CD4-positive, alpha-beta memory T cell (primary cell): ENCODE measurements at regions not wholly inside any gene's neighbourhood (a gene's known extent, or its start where the extent isn't known, plus 50 kb on each side); places are given as distances from the start of the nearest gene placed in this dataset.

Experiments
- CTCF ChIA-PET: fragments of 350-600 bp; sonication (Branson Sonifier 250); formaldehyde crosslinking; loops from one replicate; lab custom pipeline; 2021; ENCODE audit warnings: inconsistent platforms; ENCODE audit not compliant: partially characterized antibody; lab: Charles Lee
- POLR2A ChIA-PET: fragments of 350-600 bp; sonication (Branson Sonifier 250); formaldehyde crosslinking; loops from one replicate; lab custom pipeline; 2021; ENCODE audit not compliant: partially characterized antibody; lab: Charles Lee
- DNase-seq, 5 donors: peaks; one replicate each; pipeline versions ENCODE4 v3.0.0 to v3.0.0-alpha.2; 2020 to 2022; ENCODE audit warnings: mixed read lengths in 1 of 5
- H3K27ac ChIP-seq: one replicate; pipeline ENCODE4 v1.7.0; 2013; ENCODE audit warnings: low read depth, low read length
- H3K27me3 ChIP-seq: 2 replicates; pipeline ENCODE4 v1.7.0; 2013; ENCODE audit warnings: mild to moderate bottlenecking, low read length, moderate library complexity; ENCODE audit not compliant: insufficient read depth
- H3K36me3 ChIP-seq: 2 replicates; pipeline ENCODE4 v1.7.0; 2013; ENCODE audit warnings: mild to moderate bottlenecking, low read length, moderate library complexity; ENCODE audit not compliant: insufficient read depth
- H3K4me1 ChIP-seq: 2 replicates; pipeline ENCODE4 v1.7.0; 2013; ENCODE audit warnings: mild to moderate bottlenecking, low read length, moderate library complexity; ENCODE audit not compliant: insufficient read depth
- H3K4me3 ChIP-seq, 2 donors: one replicate each; pipeline ENCODE4 v1.7.0; 2013; ENCODE audit warnings: low read length in 2 of 2, mild to moderate bottlenecking in 1 of 2
- H3K9me3 ChIP-seq, 2 donors: one replicate each; pipeline ENCODE4 v1.7.0; 2013; ENCODE audit warnings: low read length in 2 of 2, control low read depth in 1 of 2; ENCODE audit not compliant: control insufficient read depth in 1 of 2
- H3K27ac Mint-ChIP-seq, 7 donors: one replicate each; pipeline ENCODE4 v1.8.0; 2020 to 2021; ENCODE audit warnings: mixed read lengths in 7 of 7, mild to moderate bottlenecking in 6 of 7, inconsistent platforms in 3 of 7, moderate library complexity in 3 of 7
- H3K27me3 Mint-ChIP-seq, 2 donors: one replicate each; pipeline ENCODE4 v1.8.0; 2020 to 2021; ENCODE audit warnings: mixed read lengths in 2 of 2
- H3K36me3 Mint-ChIP-seq, 2 donors: one replicate each; pipeline ENCODE4 v1.8.0; 2020 to 2021; ENCODE audit warnings: mixed read lengths in 2 of 2, inconsistent platforms in 1 of 2, mild to moderate bottlenecking in 1 of 2
- H3K4me1 Mint-ChIP-seq, 4 donors: one replicate each; pipeline ENCODE4 v1.8.0; 2020 to 2021; ENCODE audit warnings: mixed read lengths in 4 of 4, mild to moderate bottlenecking in 1 of 4
- H3K4me3 Mint-ChIP-seq, 8 donors: one replicate each; pipeline ENCODE4 v1.8.0; 2020 to 2021; ENCODE audit warnings: mixed read lengths in 8 of 8, mild to moderate bottlenecking in 7 of 8, moderate library complexity in 6 of 8, inconsistent platforms in 3 of 8
- H3K9me3 Mint-ChIP-seq, 8 donors: one replicate each; pipeline ENCODE4 v1.8.0; 2020 to 2021; ENCODE audit warnings: mixed read lengths in 8 of 8, mild to moderate bottlenecking in 5 of 8, inconsistent platforms in 3 of 8, moderate library complexity in 1 of 8
- intact Hi-C: fragments of 100-400 bp; cut with micrococcal nuclease; formaldehyde crosslinking; loops from one replicate; pipeline ENCODE4 v1.15.1; 2023

DNA sequence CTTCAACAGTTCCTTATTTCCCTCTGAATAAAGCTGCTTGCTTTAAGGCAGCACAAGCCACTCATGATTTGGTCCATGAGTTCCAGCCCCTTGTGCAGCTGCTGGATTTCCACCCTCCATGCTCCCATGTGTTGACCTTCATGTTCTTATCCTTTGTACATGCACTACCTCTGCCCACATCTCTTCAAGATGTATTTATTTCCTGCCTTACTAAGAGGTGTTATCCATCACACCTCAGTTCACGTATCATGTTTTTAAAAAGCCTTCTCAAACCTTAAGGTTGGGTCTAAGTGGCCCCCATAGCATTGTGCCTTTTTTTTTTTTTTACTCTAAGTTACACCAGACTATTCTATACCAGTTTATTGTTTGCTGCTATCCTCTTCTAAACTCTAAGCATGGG lies 107.7 kb downstream of the SIPA1L2 start:
- Mint-ChIP-seq H3K4me1 (peaks cover 6 to 12% (median 6%) of the 10 kb centered on the region in 4 donors), H3K27ac (no peak overlapping the region), H3K27me3 (peaks cover 0 to 5% of the 10 kb centered on the region in 2 donors), H3K4me3 (no peak overlapping the region), H3K36me3 (no peaks in the 10 kb centered on the region), H3K9me3 (peaks cover 0 to 2% (median 0%) of the 10 kb centered on the region in 8 donors)
- no peaks in the 10 kb centered on the region for H3K27me3 ChIP-seq
- H3K27ac ChIP-seq: no peak overlapping the region
- no peaks in the 10 kb centered on the region for H3K4me1 ChIP-seq
- DNase-seq: no peak
- ChIA-PET CTCF (no interaction called here), POLR2A (no interaction called here)
- H3K9me3 ChIP-seq: no peaks in the 10 kb centered on the region
- intact Hi-C loops: no loop called here
- no peak overlapping the region for H3K4me3 ChIP-seq
- no peaks in the 10 kb centered on the region for H3K36me3 ChIP-seq

DNA sequence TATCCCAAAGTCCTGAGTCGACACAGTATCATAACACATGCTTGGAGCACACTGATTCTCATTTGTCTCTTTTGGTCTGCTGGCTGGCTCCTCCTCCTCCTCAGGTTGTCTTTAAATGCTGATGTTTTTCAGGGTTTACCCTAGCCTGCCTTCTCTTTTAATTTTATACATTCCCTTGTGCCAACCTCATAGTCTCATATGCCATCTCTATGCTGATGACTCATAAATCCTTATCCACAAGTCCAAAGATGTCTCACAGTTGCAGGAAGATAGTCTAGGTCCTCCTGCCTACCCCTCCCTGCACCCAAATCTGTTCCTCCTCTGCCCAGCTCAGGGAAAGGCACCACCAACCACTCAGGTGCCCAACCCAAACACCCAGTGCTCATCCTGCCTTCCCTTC lies 108.3 kb downstream of the SIPA1L2 start:
- Mint-ChIP-seq H3K9me3 (peaks cover 0 to 2% (median 0%) of the 10 kb centered on the region in 8 donors), H3K4me3 (no peak overlapping the region), H3K36me3 (no peaks in the 10 kb centered on the region), H3K4me1 (peaks cover 2 to 7% (median 6%) of the 10 kb centered on the region in 4 donors), H3K27ac (peak overlapping the region in 1 of 7 donors; percentile 24), H3K27me3 (peaks cover 0 to 5% of the 10 kb centered on the region in 2 donors)
- Histone ChIP-seq H3K4me3 (no peak overlapping the region), H3K27ac (no peak overlapping the region), H3K36me3 (no peaks in the 10 kb centered on the region), H3K27me3 (no peaks in the 10 kb centered on the region), H3K9me3 (no peaks in the 10 kb centered on the region), H3K4me1 (no peaks in the 10 kb centered on the region)
- intact Hi-C loops: no loop called here
- POLR2A ChIA-PET: no interaction called here
- DNase-seq: no peak
- CTCF ChIA-PET: no interaction called here

DNA sequence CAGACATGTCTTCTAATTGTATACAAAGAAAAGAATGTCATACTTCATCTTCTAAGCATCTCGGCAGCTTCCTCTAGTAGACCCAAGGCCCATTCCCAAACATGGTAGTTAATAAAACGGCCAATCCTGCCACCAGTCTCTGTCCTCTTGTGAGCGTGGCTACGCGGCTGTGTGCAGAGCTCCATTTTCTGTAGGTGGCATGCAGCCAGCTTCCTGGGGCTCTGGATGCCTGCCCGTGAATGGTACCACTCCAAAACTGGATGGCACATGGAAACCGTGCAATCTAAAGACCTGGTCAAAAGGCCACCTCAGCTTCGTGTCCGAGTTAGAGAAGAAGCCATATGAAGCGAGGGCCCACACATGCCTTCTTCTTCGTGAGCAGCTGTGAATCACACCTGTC lies 110.7 kb downstream of the SIPA1L2 start:
- H3K27ac Mint-ChIP-seq: peak overlapping the region in 1 of 7 donors; percentile 36
- Histone ChIP-seq H3K9me3 (no peaks in the 10 kb centered on the region), H3K36me3 (no peaks in the 10 kb centered on the region), H3K4me3 (no peak overlapping the region), H3K27me3 (no peaks in the 10 kb centered on the region), H3K27ac (no peak overlapping the region), H3K4me1 (no peaks in the 10 kb centered on the region)
- H3K36me3 Mint-ChIP-seq: peaks cover 0 to 4% of the 10 kb centered on the region in 2 donors
- peaks cover 3 to 7% of the 10 kb centered on the region in 2 donors for H3K27me3 Mint-ChIP-seq
- H3K9me3 Mint-ChIP-seq: no peaks in the 10 kb centered on the region
- DNase-seq: no peak
- peaks cover 0 to 7% (median 5%) of the 10 kb centered on the region in 4 donors for H3K4me1 Mint-ChIP-seq
- no peak overlapping the region for H3K4me3 Mint-ChIP-seq
- POLR2A ChIA-PET: no interaction called here
- intact Hi-C loops: no loop called here
- CTCF ChIA-PET: interaction anchor here (1.5 kb wide), 1 partner anchor 11 kb away, joined by 4 read pairs; no protein-coding TSS in a partner anchor

DNA sequence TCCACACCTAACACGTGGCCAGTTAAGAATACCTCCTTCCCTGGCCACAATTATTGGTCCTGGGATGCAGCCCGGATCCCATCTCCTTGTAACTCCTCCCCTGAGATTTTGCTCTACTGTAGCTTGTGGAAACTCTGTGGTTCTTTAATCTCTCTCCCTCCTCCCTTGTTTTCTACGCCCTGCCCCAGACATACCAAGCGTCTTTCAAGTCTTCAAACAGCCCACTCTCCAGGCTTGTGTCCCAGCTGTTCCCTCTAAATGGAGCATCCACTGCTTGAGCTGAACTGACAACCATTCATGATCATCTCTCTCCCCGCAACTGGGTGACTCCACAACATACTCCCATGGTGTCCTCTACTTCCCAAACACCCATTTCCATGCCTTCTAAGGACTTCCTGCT lies 111.6 kb downstream of the SIPA1L2 start:
- Mint-ChIP-seq H3K27ac (no peak overlapping the region), H3K4me1 (peaks cover 0 to 7% (median 3%) of the 10 kb centered on the region in 4 donors), H3K36me3 (peaks cover 0 to 4% of the 10 kb centered on the region in 2 donors), H3K9me3 (no peaks in the 10 kb centered on the region), H3K27me3 (peaks cover 3 to 7% of the 10 kb centered on the region in 2 donors), H3K4me3 (no peak overlapping the region)
- Histone ChIP-seq H3K9me3 (no peaks in the 10 kb centered on the region), H3K36me3 (no peaks in the 10 kb centered on the region), H3K4me3 (no peak overlapping the region), H3K27ac (no peak overlapping the region), H3K27me3 (no peaks in the 10 kb centered on the region), H3K4me1 (no peaks in the 10 kb centered on the region)
- ChIA-PET CTCF (interaction anchor here (1.5 kb wide), 1 partner anchor 10 kb away, joined by 4 read pairs; no protein-coding TSS in a partner anchor), POLR2A (no interaction called here)
- intact Hi-C loops: no loop called here
- DNase-seq: no peak

DNA sequence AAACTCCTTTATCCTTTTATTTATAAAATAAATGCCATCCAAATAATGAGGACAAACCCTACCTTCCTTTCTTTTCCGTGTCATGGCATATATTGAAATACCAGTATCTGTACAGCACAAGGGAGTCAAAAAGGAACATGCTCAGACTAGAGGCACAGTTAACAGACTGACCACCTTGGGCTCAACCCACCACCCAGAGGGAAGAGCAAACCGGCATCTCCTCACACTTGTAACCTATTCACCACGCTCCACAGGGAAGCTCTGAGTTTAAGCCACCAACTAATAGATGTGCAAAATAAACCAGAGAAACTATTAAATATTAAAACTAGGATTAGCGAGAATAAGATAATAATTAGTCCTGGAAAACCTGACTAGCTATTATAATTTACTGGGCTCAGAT lies 112.7 kb downstream of the SIPA1L2 start:
- intact Hi-C loops: no loop called here
- peaks cover 3 to 7% of the 10 kb centered on the region in 2 donors for H3K27me3 Mint-ChIP-seq
- ChIA-PET CTCF (no interaction called here), POLR2A (interaction anchor here (0.7 kb wide), 1 partner anchor 1563 kb away, joined by 3 read pairs; no protein-coding TSS in a partner anchor)
- H3K27me3 ChIP-seq: no peaks in the 10 kb centered on the region
- no peak for DNase-seq
- no peak overlapping the region for H3K4me3 ChIP-seq
- H3K36me3 ChIP-seq: no peaks in the 10 kb centered on the region
- H3K4me1 Mint-ChIP-seq: peaks cover 0 to 5% (median 2%) of the 10 kb centered on the region in 4 donors
- H3K4me3 Mint-ChIP-seq: no peak overlapping the region
- H3K36me3 Mint-ChIP-seq: peaks cover 0 to 4% of the 10 kb centered on the region in 2 donors
- H3K4me1 ChIP-seq: no peaks in the 10 kb centered on the region
- no peak overlapping the region for H3K27ac ChIP-seq
- H3K9me3 ChIP-seq: no peaks in the 10 kb centered on the region
- H3K9me3 Mint-ChIP-seq: no peaks in the 10 kb centered on the region
- no peak overlapping the region for H3K27ac Mint-ChIP-seq

DNA sequence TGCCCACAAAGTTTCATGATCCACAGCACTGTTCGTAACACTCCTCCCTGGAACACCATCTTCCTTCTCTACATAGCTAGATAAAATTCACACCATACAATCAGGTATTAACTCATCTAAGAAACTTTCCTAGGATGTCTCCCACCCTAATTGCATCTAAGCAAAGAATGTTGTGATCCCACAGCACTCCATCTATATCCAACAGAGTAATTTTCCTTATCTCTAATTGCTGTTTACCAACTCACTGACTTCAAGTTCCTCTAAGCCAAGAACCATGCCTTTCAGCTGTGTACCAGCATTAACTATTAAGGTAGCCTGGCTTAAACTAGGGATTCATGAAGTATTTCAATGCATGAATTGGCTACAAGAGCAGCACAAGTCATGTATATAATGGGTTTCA lies 114.2 kb downstream of the SIPA1L2 start:
- no peaks in the 10 kb centered on the region for H3K36me3 ChIP-seq
- no peaks in the 10 kb centered on the region for H3K9me3 ChIP-seq
- Mint-ChIP-seq H3K36me3 (peaks cover 0 to 4% of the 10 kb centered on the region in 2 donors), H3K27ac (no peak overlapping the region), H3K9me3 (no peaks in the 10 kb centered on the region), H3K4me1 (peaks cover 0 to 4% (median 0%) of the 10 kb centered on the region in 4 donors), H3K4me3 (no peak overlapping the region), H3K27me3 (peaks cover 3 to 7% of the 10 kb centered on the region in 2 donors)
- DNase-seq: no peak
- CTCF ChIA-PET: no interaction called here
- H3K27me3 ChIP-seq: no peaks in the 10 kb centered on the region
- H3K4me1 ChIP-seq: no peaks in the 10 kb centered on the region
- H3K27ac ChIP-seq: no peak overlapping the region
- H3K4me3 ChIP-seq: no peak overlapping the region
- intact Hi-C loops: no loop called here
- POLR2A ChIA-PET: no interaction called here

DNA sequence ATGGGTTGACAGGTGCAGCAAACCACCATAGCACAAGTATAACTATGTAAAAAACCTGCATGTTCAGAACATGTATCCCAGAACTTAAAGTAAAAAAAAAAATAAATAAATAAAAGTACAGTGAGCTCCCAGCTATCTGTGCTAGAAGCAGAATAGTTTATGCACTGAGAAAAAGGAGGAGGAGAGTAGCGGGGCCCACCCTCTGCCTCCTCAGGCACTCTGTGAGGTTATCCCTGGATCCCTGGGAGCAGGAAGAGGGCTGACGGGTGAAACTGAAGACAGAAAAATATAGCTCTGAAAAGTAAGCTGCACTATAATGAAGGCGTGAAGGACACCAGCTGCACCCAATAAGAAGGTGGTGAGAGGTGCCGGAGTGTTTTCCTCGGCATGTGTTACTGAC lies 117.2 kb downstream of the SIPA1L2 start:
- intact Hi-C loops: no loop called here
- no peak for DNase-seq
- Histone ChIP-seq H3K9me3 (no peaks in the 10 kb centered on the region), H3K36me3 (no peaks in the 10 kb centered on the region), H3K4me1 (no peaks in the 10 kb centered on the region), H3K4me3 (no peak overlapping the region), H3K27me3 (no peaks in the 10 kb centered on the region), H3K27ac (no peak overlapping the region)
- H3K9me3 Mint-ChIP-seq: no peaks in the 10 kb centered on the region
- H3K27ac Mint-ChIP-seq: no peak overlapping the region
- peaks cover 2 to 3% of the 10 kb centered on the region in 2 donors for H3K27me3 Mint-ChIP-seq
- H3K36me3 Mint-ChIP-seq: peaks cover 0 to 4% of the 10 kb centered on the region in 2 donors
- no peak overlapping the region for H3K4me3 Mint-ChIP-seq
- CTCF ChIA-PET: no interaction called here
- H3K4me1 Mint-ChIP-seq: peaks cover 0 to 4% (median 0%) of the 10 kb centered on the region in 4 donors
- POLR2A ChIA-PET: no interaction called here
